K562 (cell line): ENCODE measurements at regions not wholly inside any gene's neighbourhood (a gene's known extent, or its start where the extent isn't known, plus 50 kb on each side); places are given as distances from the start of the nearest gene placed in this dataset.

Experiments
- ATAC-seq: fragments of 200-7000 bp; cut with Tn5 transposase; 3 replicates; pipeline ENCODE4 v1.9.1; 2020; ENCODE audit warnings: moderate library complexity
- BruUV-seq: library from RNA; stranded (reverse); fragments of 400-500 nt; replicated peaks from 2 replicates; lab custom pipeline; 2021; lab: Mats Ljungman, UMichigan
- CTCF ChIA-PET: fragments of 300-600 bp; formaldehyde crosslinking; extraction: SDS; loops from one replicate; lab custom pipeline; 2021; ENCODE audit warnings: low intra/inter-chr PET ratio; lab: Yijun Ruan, JAX
- POLR2A ChIA-PET: fragments of 300-600, 350-650 bp; sonication (Branson Sonifier 250); formaldehyde crosslinking; extraction: SDS; loops from one replicate; lab custom pipeline; 2021; ENCODE audit warnings: antibody characterized with exemption, inconsistent platforms; lab: Yijun Ruan, JAX
- DNase-seq, 4 experiments: peaks; one replicate each; pipeline versions ENCODE4 v3.0.0 to v3.0.0-alpha.2; 2011 to 2018; ENCODE audit warnings: low spot score in 3 of 4, mixed read lengths in 3 of 4; ENCODE audit errors: extremely low read depth in 1 of 4
- FAIRE-seq: peaks from 2 replicates; lab custom pipeline; 2011; peaks lifted over from hg19 to GRCh38; lab: Jason Lieb, UNC
- H2AFZ ChIP-seq: 2 replicates; pipeline ENCODE4 v1.6.0; 2011; ENCODE audit warnings: low read depth, low read length, control low read depth, inconsistent platforms
- H3K27ac ChIP-seq: fragments of 200-600 bp; 3 replicates; pipeline ENCODE4 v1.8.0; 2011; ENCODE audit warnings: low read depth, mild to moderate bottlenecking, control low read depth, inconsistent platforms, low read length, moderate library complexity, mixed read lengths; ENCODE audit errors: extremely low read depth
- H3K27me3 ChIP-seq, 2 experiments: fragments of 300-600 bp in 1 of 2; 2 replicates in 1 of 2; 3 replicates in 1 of 2; pipeline versions ENCODE4 v1.6.0 to v1.8.0; 2011; ENCODE audit warnings: inconsistent platforms in 2 of 2, low read length in 2 of 2, mild to moderate bottlenecking in 1 of 2, mixed read lengths in 1 of 2, moderate library complexity in 1 of 2; ENCODE audit not compliant: control insufficient read depth in 2 of 2, insufficient read depth in 2 of 2
- H3K36me3 ChIP-seq: fragments of 300-600 bp; 3 replicates; pipeline ENCODE4 v1.8.0; 2011; ENCODE audit warnings: mild to moderate bottlenecking, low read length, inconsistent platforms; ENCODE audit not compliant: control insufficient read depth, insufficient read depth
- H3K4me1 ChIP-seq, 2 experiments: fragments of 200-600 bp in 1 of 2; replicated peaks in 1 of 2; 2 replicates in 1 of 2; 3 replicates in 1 of 2; pipeline versions ENCODE4 v1.5.1 to v1.8.0; 2011; ENCODE audit warnings: inconsistent platforms in 2 of 2, low read length in 2 of 2, mild to moderate bottlenecking in 1 of 2, mixed read lengths in 1 of 2, moderate library complexity in 1 of 2; ENCODE audit not compliant: control insufficient read depth in 2 of 2, insufficient read depth in 2 of 2
- H3K4me2 ChIP-seq: 2 replicates; pipeline ENCODE4 v1.6.1; 2011; ENCODE audit warnings: low read length, control low read depth, inconsistent platforms, mixed read lengths; ENCODE audit not compliant: insufficient read depth
- H3K4me3 ChIP-seq: fragments of 200-600 bp; sonication (generic), shearing (Covaris generic); 2 replicates; pipeline ENCODE4 v1.5.1; 2016; ENCODE audit warnings: control low read depth, inconsistent platforms
- H3K79me2 ChIP-seq: fragments of 200-600 bp; 3 replicates; pipeline ENCODE4 v1.8.0; 2011; ENCODE audit warnings: low read length, inconsistent platforms; ENCODE audit not compliant: control insufficient read depth, insufficient read depth
- H3K9ac ChIP-seq, 2 experiments: 2 replicates each; pipeline versions ENCODE4 v1.6.0 to v1.6.1; 2011; ENCODE audit warnings: low read depth in 2 of 2, low read length in 2 of 2, control low read depth in 1 of 2, inconsistent platforms in 1 of 2, mild to moderate bottlenecking in 1 of 2, mixed read lengths in 1 of 2; ENCODE audit not compliant: insufficient read depth in 1 of 2
- H3K9me1 ChIP-seq: one replicate; pipeline ENCODE4 v1.6.0; 2011; ENCODE audit warnings: inconsistent platforms, mild to moderate bottlenecking, low read length, moderate library complexity; ENCODE audit not compliant: control insufficient read depth, insufficient read depth
- H3K9me3 ChIP-seq: replicated peaks from 2 replicates; pipeline ENCODE4 v1.5.1; 2011; ENCODE audit warnings: low read depth, low read length, inconsistent platforms; ENCODE audit not compliant: control insufficient read depth, insufficient read depth
- H4K20me1 ChIP-seq: replicated peaks from 2 replicates; pipeline ENCODE4 v1.6.1; 2011; ENCODE audit warnings: low read length, inconsistent platforms, mixed read lengths; ENCODE audit not compliant: control insufficient read depth, insufficient read depth
- C11orf30 ChIP-seq: fragments of 450-650 bp; IDR thresholded peaks from 2 replicates; pipeline ENCODE4 v1.6.1; 2016; ENCODE audit warnings: low read depth, mild to moderate bottlenecking
- CBFB ChIP-seq: sonication (generic); formaldehyde crosslinking; IDR thresholded peaks from 2 replicates; pipeline ENCODE4 v1.4.0; 2020; ENCODE audit warnings: mild to moderate bottlenecking, missing genetic modification reagents
- EGR1 ChIP-seq: fragments of 450-650 bp; conservative IDR thresholded peaks from 2 replicates; pipeline ENCODE4 v1.6.1; 2017; ENCODE audit warnings: mild to moderate bottlenecking
- HMBOX1 ChIP-seq: sonication (generic); IDR thresholded peaks from 2 replicates; pipeline ENCODE4 v1.6.1; 2016
- MAFF ChIP-seq: IDR thresholded peaks from 2 replicates; pipeline ENCODE4 v1.6.1; 2012; ENCODE audit warnings: low read length, improper control_type of control experiment
- MAFG ChIP-seq: fragments of 450-650 bp; conservative IDR thresholded peaks from 2 replicates; pipeline ENCODE4 v1.6.1; 2016; ENCODE audit warnings: missing genetic modification characterization, missing compliant biosample characterization
- MAFK ChIP-seq: IDR thresholded peaks from 2 replicates; pipeline ENCODE4 v1.6.1; 2011; ENCODE audit warnings: low read length, improper control_type of control experiment
- NFIX ChIP-seq: fragments of 250-450 bp; sonication (Bioruptor Pico); IDR thresholded peaks from 2 replicates; pipeline ENCODE4 v1.4.0; 2020; ENCODE audit warnings: low read depth, mild to moderate bottlenecking, moderate library complexity
- NUFIP1 ChIP-seq: fragments of 450-650 bp; IDR thresholded peaks from 2 replicates; pipeline ENCODE4 v1.6.1; 2018; ENCODE audit not compliant: partially characterized antibody
- PCBP1 ChIP-seq: fragments of 200-400 bp; formaldehyde crosslinking; IDR thresholded peaks from 2 replicates; pipeline ENCODE4 v1.6.1; 2018; ENCODE audit warnings: mild to moderate bottlenecking, low read depth, low read length; ENCODE audit not compliant: poor library complexity, severe bottlenecking
- PPARD ChIP-seq: fragments of 250-450 bp; sonication (Bioruptor Pico); IDR thresholded peaks from 2 replicates; pipeline ENCODE4 v1.8.0; 2022; ENCODE audit warnings: inconsistent platforms, mild to moderate bottlenecking, moderate library complexity
- PYGO2 ChIP-seq: fragments of 450-650 bp; IDR thresholded peaks from 2 replicates; pipeline ENCODE4 v1.6.1; 2016; ENCODE audit warnings: mild to moderate bottlenecking, missing genetic modification characterization, moderate library complexity, missing compliant biosample characterization
- RUNX1 ChIP-seq: sonication (generic); IDR thresholded peaks from 2 replicates; pipeline ENCODE4 v1.6.1; 2016; ENCODE audit warnings: antibody characterized with exemption, low read depth
- TBL1XR1 ChIP-seq, 2 experiments: IDR thresholded peaks; 2 replicates each; pipeline ENCODE4 v1.6.1; 2012; ENCODE audit warnings: improper control_type of control experiment in 2 of 2, low read length in 2 of 2, mild to moderate bottlenecking in 1 of 2
- TSC22D4 ChIP-seq: fragments of 450-650 bp; IDR thresholded peaks from 2 replicates; pipeline ENCODE4 v1.6.1; 2016; ENCODE audit warnings: missing genetic modification characterization, missing biosample characterization, control low read depth
- ZBTB11 ChIP-seq, 3 experiments: fragments of 200-800 bp in 1 of 3; fragments of 250-450 bp in 1 of 3; fragments of 450-650 bp in 1 of 3; sonication (Bioruptor Pico) in 1 of 3; sonication (Bioruptor generic) in 1 of 3; formaldehyde crosslinking in 1 of 3; IDR thresholded peaks; 2 replicates each; pipeline versions ENCODE4 v1.6.1 to v1.8.0; 2016 to 2022; ENCODE audit warnings: mild to moderate bottlenecking in 2 of 3, missing genetic modification characterization in 2 of 3, missing compliant biosample characterization in 1 of 3, moderate library complexity in 1 of 3
- ZBTB7A ChIP-seq: IDR thresholded peaks from 2 replicates; pipeline ENCODE4 v1.6.1; 2011; ENCODE audit warnings: low read depth, mild to moderate bottlenecking, low read length, moderate library complexity, borderline replicate concordance; ENCODE audit not compliant: control insufficient read depth
- ZNF224 ChIP-seq: sonication (generic); formaldehyde crosslinking; IDR thresholded peaks from 2 replicates; pipeline ENCODE4 v1.8.0; 2022; ENCODE audit warnings: mild to moderate bottlenecking, missing genetic modification reagents
- ZNF316 ChIP-seq: fragments of 450-650 bp; IDR thresholded peaks from 2 replicates; pipeline ENCODE4 v1.6.1; 2016
- ZNF395 ChIP-seq: fragments of 200-800 bp; sonication (Bioruptor generic); IDR thresholded peaks from 2 replicates; pipeline ENCODE4 v1.6.1; 2017; ENCODE audit warnings: missing genetic modification characterization, missing compliant biosample characterization
- WGBS: fragments of 100-300 bp; shearing (Covaris generic); methylation state at CpG from one replicate; pipeline ENCODE4 v1.1.6; 2016; ENCODE audit warnings: low coverage, mixed read lengths; ENCODE audit not compliant: insufficient coverage; ENCODE audit errors: missing lambda C conversion rate; 5-methylcytosine and 5-hydroxymethylcytosine counted together
- in situ Hi-C: fragments of 300-500 bp; cut with MboI; formaldehyde crosslinking; loops from 4 replicates; pipeline ENCODE4 v1.15.0; 2018; ENCODE audit warnings: inconsistent platforms, mixed read lengths
- intact Hi-C: fragments of 100-400 bp; cut with micrococcal nuclease; formaldehyde crosslinking; loops from 2 replicates; pipeline ENCODE4 v1.14.2; 2022

- Histone ChIP-seq H3K27ac (no peak overlapping the region), H3K79me2 (no peaks in the 10 kb centered on the region), H3K4me2 (no peak overlapping the region), H3K27me3 (no peaks in the 10 kb centered on the region), H3K36me3 (no peaks in the 10 kb centered on the region), H3K9me3 (no peaks in the 10 kb centered on the region), H3K4me3 (no peak overlapping the region), H3K9me1 (no peaks in the 10 kb centered on the region), H3K4me1 (no peaks in the 10 kb centered on the region), H4K20me1 (no peaks in the 10 kb centered on the region), H2AFZ (no peak overlapping the region), H3K9ac (no peak overlapping the region)
- in situ Hi-C loops = no loop called here
- no peak for ATAC-seq
- no peak for FAIRE-seq
- POLR2A ChIA-PET = no interaction called here
- no TSS peak for BruUV-seq
- WGBS = 2% methylated on average over 3 of the region's 3 CpGs
- intact Hi-C loops = no loop called here
- CTCF ChIA-PET = no interaction called here
- DNase-seq = no peak
- no peak for TF ChIP-seq RUNX1
- peak; percentile 63 for TF ChIP-seq ZNF316
- TF ChIP-seq TSC22D4 = no peak
- no peak for TF ChIP-seq HMBOX1
- TF ChIP-seq EGR1 = no peak
- TF ChIP-seq PYGO2 (tag) = no peak
- TF ChIP-seq MAFF = peak; percentile 79
- TF ChIP-seq CBFB (CRISPR knock-in tag) = no peak
- peak; percentile 30; the same call in 1 of the 2 replicates for TF ChIP-seq C11orf30
- TF ChIP-seq NUFIP1 = no peak
- no peak for TF ChIP-seq NFIX (CRISPR knock-in tag)
- TF ChIP-seq ZBTB7A = no peak
- no peak for TF ChIP-seq TBL1XR1 (IDR thresholded peaks at IDR 0.05; ENCODE audit: low read length in 2 of 2)
- 0 out of 6 replicates have a peak, but pooled peaks of 1 of the 3 experiments have one; percentile 19 for TF ChIP-seq ZBTB11 (CRISPR knock-in tag; IDR thresholded peaks at IDR 0.05)
- TF ChIP-seq PCBP1 = no peak
- no peak for TF ChIP-seq ZNF395
- TF ChIP-seq MAFK = peak; percentile 71
- TF ChIP-seq MAFG (tag) = peak; percentile 50
- no peak for TF ChIP-seq PPARD
- TF ChIP-seq ZNF224 (CRISPR knock-in tag) = no peak
Observed at GRCh38 chr1:106319612-106320011, 736.9 kb upstream of the PRMT6 start.
